Fibroblast of the aortic adventitia (primary cell): ENCODE measurements at regions not wholly inside any gene's neighbourhood (a gene's known extent, or its start where the extent isn't known, plus 50 kb on each side); places are given as distances from the start of the nearest gene placed in this dataset.

Source experiments
- DNase-seq: peaks from one replicate; pipeline ENCODE4 v3.0.0-alpha.2; 2010; ENCODE audit warnings: low read depth
- H3K4me3 ChIP-seq: 2 replicates; pipeline ENCODE4 v1.5.1; 2011; ENCODE audit warnings: low read depth, mild to moderate bottlenecking, control low read depth, low read length, moderate library complexity
- CTCF ChIP-seq: IDR thresholded peaks from 2 replicates; pipeline ENCODE4 v1.5.1; 2011; ENCODE audit warnings: mild to moderate bottlenecking, low read length, control low read depth, inconsistent platforms; ENCODE audit not compliant: insufficient read depth

GRCh38 chr4:108297605-108298004, 128.9 kb upstream of the LEF1 start:
- no peak for TF ChIP-seq CTCF
- H3K4me3 ChIP-seq: no peak overlapping the region
- DNase-seq: no peak

GRCh38 chr4:108292229-108292628, 123.5 kb upstream of the LEF1 start:
- no peak overlapping the region for H3K4me3 ChIP-seq
- DNase-seq: no peak
- TF ChIP-seq CTCF: no peak

GRCh38 chr4:108291137-108291536, 122.4 kb upstream of the LEF1 start:
- H3K4me3 ChIP-seq: no peak overlapping the region
- no peak for TF ChIP-seq CTCF
- DNase-seq: no peak

- no peak for TF ChIP-seq CTCF
- DNase-seq: no peak
- no peak overlapping the region for H3K4me3 ChIP-seq
These were observed 119.2 kb upstream of the LEF1 start for GRCh38 chr4:108287834-108288413.

- no peak for TF ChIP-seq CTCF
- DNase-seq: no peak
- no peak overlapping the region for H3K4me3 ChIP-seq
These were observed 111.3 kb upstream of the LEF1 start for GRCh38 chr4:108280072-108280471.

GRCh38 chr4:108276690-108277089, 108.0 kb upstream of the LEF1 start:
- no peak for DNase-seq
- no peak for TF ChIP-seq CTCF
- H3K4me3 ChIP-seq: no peak overlapping the region

GRCh38 chr4:108272986-108273385, 104.3 kb upstream of the LEF1 start:
- DNase-seq: no peak
- no peak for TF ChIP-seq CTCF

More at GRCh38 chr4:108272986-108273385, 104.3 kb upstream of the LEF1 start:
- H3K4me3 ChIP-seq: no peak overlapping the region
